OCI-LY7 (cell line): ENCODE measurements at regions not wholly inside any gene's neighbourhood (a gene's known extent, or its start where the extent isn't known, plus 50 kb on each side); places are given as distances from the start of the nearest gene placed in this dataset.

Experiments used
- BruUV-seq: library from RNA; stranded (reverse); fragments of 400-500 nt; replicated peaks from 2 replicates; lab custom pipeline; 2021; lab: Mats Ljungman, UMichigan
- CTCF ChIA-PET: fragments of 300-600 bp; sonication (Branson Sonifier 250); formaldehyde crosslinking; loops from one replicate; lab custom pipeline; 2022; ENCODE audit warnings: antibody characterized with exemption; ENCODE audit not compliant: unreplicated experiment; lab: Charles Lee
- POLR2A ChIA-PET: fragments of 300-600 bp; sonication (Branson Sonifier 250); formaldehyde crosslinking; loops from one replicate; lab custom pipeline; 2022; ENCODE audit warnings: antibody characterized with exemption; lab: Charles Lee
- DNase-seq: peaks from one replicate; pipeline ENCODE4 v3.0.0-alpha.2; 2015; ENCODE audit warnings: low spot score
- H2AFZ ChIP-seq: fragments of 200-600 bp; sonication (generic), shearing (Covaris generic); 2 replicates; pipeline ENCODE4 v1.6.1; 2014; ENCODE audit warnings: mild to moderate bottlenecking, antibody characterized with exemption, low read length, moderate library complexity
- H3K27ac ChIP-seq: fragments of 200-600 bp; sonication (generic); 2 replicates; pipeline ENCODE4 v1.5.1; 2014; ENCODE audit warnings: mixed run types, low read depth, mild to moderate bottlenecking, moderate library complexity, low read length, inconsistent platforms; ENCODE audit not compliant: poor library complexity, severe bottlenecking
- H3K36me3 ChIP-seq: fragments of 200-600 bp; sonication (generic); 2 replicates; pipeline ENCODE4 v1.6.1; 2014; ENCODE audit warnings: mild to moderate bottlenecking, antibody characterized with exemption, low read length, moderate library complexity, mixed read lengths; ENCODE audit not compliant: insufficient read depth
- H3K4me1 ChIP-seq: fragments of 200-600 bp; sonication (generic); 2 replicates; pipeline ENCODE4 v1.5.1; 2014; ENCODE audit warnings: mild to moderate bottlenecking, low read length; ENCODE audit not compliant: insufficient read depth, poor library complexity, severe bottlenecking
- H3K4me2 ChIP-seq: fragments of 200-600 bp; sonication (generic); 2 replicates; pipeline ENCODE4 v1.6.1; 2014; ENCODE audit warnings: mild to moderate bottlenecking, low read length
- H3K4me3 ChIP-seq: fragments of 200-600 bp; sonication (generic); 2 replicates; pipeline ENCODE4 v1.5.1; 2014; ENCODE audit warnings: mild to moderate bottlenecking, low read depth, low read length; ENCODE audit not compliant: poor library complexity, severe bottlenecking
- H3K79me2 ChIP-seq: fragments of 200-600 bp; sonication (generic); 2 replicates; pipeline ENCODE4 v1.6.1; 2016; ENCODE audit warnings: low read depth, mild to moderate bottlenecking, low read length, moderate library complexity, mixed read lengths; ENCODE audit not compliant: insufficient read depth
- H3K9me2 ChIP-seq: fragments of 200-600 bp; sonication (generic); 2 replicates; pipeline ENCODE4 v1.6.1; 2016; ENCODE audit warnings: mild to moderate bottlenecking, low read length, mixed read lengths; ENCODE audit not compliant: insufficient read depth
- H3K9me3 ChIP-seq: fragments of 200-600 bp; sonication (generic); 2 replicates; pipeline ENCODE4 v1.6.1; 2014; ENCODE audit warnings: mild to moderate bottlenecking, mixed run types, low read length, mixed read lengths
- H4K20me1 ChIP-seq: fragments of 200-600 bp; sonication (generic); 2 replicates; pipeline ENCODE4 v1.6.1; 2014; ENCODE audit warnings: mild to moderate bottlenecking, antibody characterized with exemption, low read length, moderate library complexity, mixed read lengths; ENCODE audit not compliant: insufficient read depth
- CTCF ChIP-seq: fragments of 200-600 bp; sonication (generic); conservative IDR thresholded peaks from 2 replicates; pipeline ENCODE4 v1.5.1; 2014; ENCODE audit warnings: mild to moderate bottlenecking, antibody characterized with exemption, low read length, moderate library complexity, mixed read lengths
- EZH2phosphoT487 ChIP-seq: fragments of 200-600 bp; sonication (generic); IDR thresholded peaks from 2 replicates; pipeline ENCODE4 v1.6.1; 2018; ENCODE audit warnings: low read depth, borderline replicate concordance, mild to moderate bottlenecking, mixed run types, antibody characterized with exemption, low read length, moderate library complexity, mixed read lengths
- intact Hi-C: fragments of 100-400 bp; cut with micrococcal nuclease; formaldehyde crosslinking; loops from one replicate; pipeline ENCODE4 v1.10.0; 2022; ENCODE audit not compliant: unreplicated experiment

- H3K36me3 ChIP-seq, result no peaks in the 10 kb centered on the region
- TF ChIP-seq EZH2phosphoT487, result no peak
- no peak for TF ChIP-seq CTCF
- POLR2A ChIA-PET, result interaction anchor here (0.6 kb wide), 1 partner anchor 1468 kb away, joined by 3 read pairs; no protein-coding TSS in a partner anchor
- H3K4me3 ChIP-seq, result no peak overlapping the region
- H3K27ac ChIP-seq, result no peak overlapping the region
- no peak overlapping the region for H2AFZ ChIP-seq
- DNase-seq, result no peak
- CTCF ChIA-PET, result no interaction called here
- no TSS peak for BruUV-seq
- H3K9me2 ChIP-seq, result no peaks in the 10 kb centered on the region
- no peak overlapping the region for H3K4me2 ChIP-seq
- intact Hi-C loops, result no loop called here
- no peaks in the 10 kb centered on the region for H4K20me1 ChIP-seq
- H3K4me1 ChIP-seq, result no peaks in the 10 kb centered on the region
- no peaks in the 10 kb centered on the region for H3K79me2 ChIP-seq
- no peaks in the 10 kb centered on the region for H3K9me3 ChIP-seq
Measured at GRCh38 chr2:14735696-14736095, 103.2 kb downstream of the LRATD1 start.

- H3K4me3 ChIP-seq, result no peak overlapping the region
- no peaks in the 10 kb centered on the region for H3K36me3 ChIP-seq
- H2AFZ ChIP-seq, result no peak overlapping the region
- ChIA-PET POLR2A (no interaction called here), CTCF (no interaction called here)
- no peaks in the 10 kb centered on the region for H3K79me2 ChIP-seq
- intact Hi-C loops, result no loop called here
- no TSS peak for BruUV-seq
- no peaks in the 10 kb centered on the region for H4K20me1 ChIP-seq
- no peaks in the 10 kb centered on the region for H3K4me1 ChIP-seq
- TF ChIP-seq CTCF, result no peak
- TF ChIP-seq EZH2phosphoT487, result no peak
- H3K9me2 ChIP-seq, result no peaks in the 10 kb centered on the region
- DNase-seq, result no peak
- H3K9me3 ChIP-seq, result no peaks in the 10 kb centered on the region
- H3K4me2 ChIP-seq, result no peak overlapping the region
- no peak overlapping the region for H3K27ac ChIP-seq
Measured at GRCh38 chr2:14737201-14737600, 104.7 kb downstream of the LRATD1 start.

GRCh38 chr2:14743861-14744260, 111.3 kb downstream of the LRATD1 start:
- no peak for DNase-seq
- H3K4me3 ChIP-seq, result no peak overlapping the region
- no peaks in the 10 kb centered on the region for H4K20me1 ChIP-seq
- TF ChIP-seq EZH2phosphoT487, result no peak
- TF ChIP-seq CTCF, result no peak
- CTCF ChIA-PET, result no interaction called here
- no peak overlapping the region for H3K4me2 ChIP-seq
- POLR2A ChIA-PET, result no interaction called here
- no peak overlapping the region for H3K27ac ChIP-seq
- H3K79me2 ChIP-seq, result no peaks in the 10 kb centered on the region
- H3K9me3 ChIP-seq, result 0 out of 2 replicates have a peak, but pooled peaks cover 5% of the 10 kb centered on the region
- BruUV-seq, result no TSS peak
- no peaks in the 10 kb centered on the region for H3K36me3 ChIP-seq
- no peak overlapping the region for H2AFZ ChIP-seq
- H3K9me2 ChIP-seq, result no peaks in the 10 kb centered on the region
- intact Hi-C loops, result no loop called here
- H3K4me1 ChIP-seq, result no peaks in the 10 kb centered on the region
